GM23248 (cell line): ENCODE measurements at regions not wholly inside any gene's neighbourhood (a gene's known extent, or its start where the extent isn't known, plus 50 kb on each side); places are given as distances from the start of the nearest gene placed in this dataset.
"Not testable (repeated sequence)": the region's sequence is repeated elsewhere in the genome, so short reads cannot be mapped to it uniquely, and the experiment has no call there.

Source experiments
- DNase-seq: peaks from one replicate; pipeline ENCODE4 v3.0.0-alpha.2; 2015
- H2AFZ ChIP-seq: fragments of 200-600 bp; sonication (generic); 2 replicates; pipeline ENCODE4 v1.6.1; 2016; ENCODE audit warnings: antibody characterized with exemption
- H3F3A ChIP-seq: fragments of 200-600 bp; sonication (generic); 2 replicates; pipeline ENCODE4 v1.6.1; 2016; ENCODE audit warnings: mild to moderate bottlenecking, antibody characterized with exemption, mixed run types; ENCODE audit not compliant: insufficient read depth
- H3K27ac ChIP-seq: fragments of 200-600 bp; sonication (generic); 2 replicates; pipeline ENCODE4 v1.5.1; 2016; ENCODE audit warnings: mild to moderate bottlenecking
- H3K27me3 ChIP-seq: fragments of 200-600 bp; sonication (generic); replicated peaks from 2 replicates; pipeline ENCODE4 v1.6.1; 2016; ENCODE audit warnings: mild to moderate bottlenecking; ENCODE audit not compliant: insufficient read depth
- H3K36me3 ChIP-seq: fragments of 200-600 bp; sonication (generic); 2 replicates; pipeline ENCODE4 v1.6.1; 2016; ENCODE audit warnings: low read depth, mild to moderate bottlenecking
- H3K4me1 ChIP-seq: fragments of 200-600 bp; sonication (generic); 2 replicates; pipeline ENCODE4 v1.6.1; 2016; ENCODE audit warnings: mild to moderate bottlenecking; ENCODE audit not compliant: insufficient read depth
- H3K4me2 ChIP-seq: fragments of 200-600 bp; sonication (generic); one replicate; pipeline ENCODE4 v1.6.1; 2016; ENCODE audit warnings: mild to moderate bottlenecking; ENCODE audit not compliant: unreplicated experiment
- H3K4me3 ChIP-seq: fragments of 200-600 bp; sonication (generic); 2 replicates; pipeline ENCODE4 v1.5.1; 2016; ENCODE audit warnings: mild to moderate bottlenecking
- H3K79me2 ChIP-seq: fragments of 200-600 bp; sonication (generic); 2 replicates; pipeline ENCODE4 v1.6.1; 2016; ENCODE audit warnings: mild to moderate bottlenecking; ENCODE audit not compliant: insufficient read depth
- H3K9ac ChIP-seq: fragments of 200-600 bp; sonication (generic); 2 replicates; pipeline ENCODE4 v1.6.1; 2016; ENCODE audit warnings: mild to moderate bottlenecking
- H3K9me2 ChIP-seq: fragments of 200-600 bp; sonication (generic); 2 replicates; pipeline ENCODE4 v1.6.1; 2016; ENCODE audit warnings: mixed run types, mild to moderate bottlenecking, moderate library complexity; ENCODE audit not compliant: insufficient read depth
- H3K9me3 ChIP-seq: fragments of 200-600 bp; sonication (generic); one replicate; pipeline ENCODE4 v1.6.1; 2017; ENCODE audit warnings: low read depth
- H4K20me1 ChIP-seq: fragments of 200-600 bp; sonication (generic); 2 replicates; pipeline ENCODE4 v1.6.0; 2016; ENCODE audit not compliant: insufficient read depth
- EZH2 ChIP-seq: fragments of 200-600 bp; sonication (generic); IDR thresholded peaks from 2 replicates; pipeline ENCODE4 v1.6.1; 2018; ENCODE audit warnings: antibody characterized with exemption, mild to moderate bottlenecking; ENCODE audit not compliant: insufficient read depth, poor library complexity, severe bottlenecking
- EZH2phosphoT487 ChIP-seq: fragments of 200-600 bp; sonication (generic); IDR thresholded peaks from 2 replicates; pipeline ENCODE4 v1.6.1; 2018; ENCODE audit warnings: antibody characterized with exemption, moderate library complexity, mild to moderate bottlenecking, low read depth; ENCODE audit not compliant: insufficient read depth
- WGBS, 2 experiments: methylation state at CpG; one replicate each; pipeline ENCODE4 v1.1.6; 2015 to 2017; ENCODE audit warnings: low lambda C conversion rate in 2 of 2, low coverage in 1 of 2; ENCODE audit errors: missing lambda C conversion rate in 2 of 2; 5-methylcytosine and 5-hydroxymethylcytosine counted together
- in situ Hi-C: fragments of 300-500 bp; cut with MboI; formaldehyde crosslinking; loops from 2 replicates; pipeline ENCODE4 v1.15.0; 2020

DNA sequence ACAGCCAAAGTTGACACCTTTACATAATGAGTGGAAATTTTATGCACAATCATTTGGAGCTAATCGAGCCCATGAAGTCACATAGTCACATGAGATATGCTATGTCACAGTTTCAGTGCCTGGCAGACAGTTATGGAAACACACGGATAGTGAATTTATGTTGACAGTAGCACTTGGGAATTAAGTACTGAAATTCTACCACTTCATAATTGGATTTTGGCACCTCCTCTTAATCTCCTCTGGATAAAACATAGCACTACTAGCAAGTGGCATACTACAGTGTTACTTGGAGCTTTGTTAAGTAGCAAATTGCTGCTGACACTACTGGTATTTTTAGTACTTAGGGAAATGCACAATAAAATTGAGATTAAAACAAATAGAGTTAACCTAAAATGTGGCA is 1679.4 kb downstream of the OTOL1 start:
- Histone ChIP-seq H3K4me2 (no peak overlapping the region), H3K27ac (no peak overlapping the region), H3K9ac (no peak overlapping the region), H3K27me3 (no peaks in the 10 kb centered on the region), H4K20me1 (no peaks in the 10 kb centered on the region), H2AFZ (no peak overlapping the region), H3K79me2 (no peaks in the 10 kb centered on the region), H3K9me2 (no peaks in the 10 kb centered on the region), H3K4me1 (no peaks in the 10 kb centered on the region), H3F3A (no peaks in the 10 kb centered on the region), H3K36me3 (no peaks in the 10 kb centered on the region), H3K4me3 (no peak overlapping the region), H3K9me3 (no peaks in the 10 kb centered on the region)
- 8 to 13% methylated on average over 2 of the region's 2 CpGs for WGBS, 2 experiments
- no peak for TF ChIP-seq EZH2
- TF ChIP-seq EZH2phosphoT487: no peak
- in situ Hi-C loops: no loop called here
- DNase-seq: no peak

DNA sequence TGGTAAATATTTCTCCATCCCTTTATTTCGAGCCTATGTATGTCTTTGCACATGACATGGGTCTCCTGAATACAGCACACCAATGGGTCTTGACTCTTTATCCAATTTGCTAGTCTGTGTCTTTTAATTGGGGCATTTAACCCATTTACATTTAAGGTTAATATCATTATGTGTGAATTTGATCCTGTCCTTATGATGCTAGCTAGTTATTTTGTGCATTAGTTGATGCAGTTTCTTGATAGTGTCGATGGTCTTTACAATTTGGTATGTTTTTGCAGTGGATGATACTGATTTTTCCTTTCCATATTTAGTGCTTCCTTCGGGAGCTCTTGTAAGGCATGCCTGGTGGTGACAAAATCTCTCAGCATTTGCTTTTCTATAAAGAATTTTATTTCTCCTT is 1675.9 kb downstream of the OTOL1 start:
- H4K20me1 ChIP-seq, H3K4me2 ChIP-seq, H3K79me2 ChIP-seq, H3F3A ChIP-seq, DNase-seq, H3K4me1 ChIP-seq, H2AFZ ChIP-seq, H3K36me3 ChIP-seq, H3K9me2 ChIP-seq, H3K9ac ChIP-seq, H3K4me3 ChIP-seq, H3K27ac ChIP-seq, H3K9me3 ChIP-seq, H3K27me3 ChIP-seq, in situ Hi-C loops: not testable (repeated sequence)
- 4 to 7% methylated on average over 3 of the region's 3 CpGs for WGBS, 2 experiments

DNA sequence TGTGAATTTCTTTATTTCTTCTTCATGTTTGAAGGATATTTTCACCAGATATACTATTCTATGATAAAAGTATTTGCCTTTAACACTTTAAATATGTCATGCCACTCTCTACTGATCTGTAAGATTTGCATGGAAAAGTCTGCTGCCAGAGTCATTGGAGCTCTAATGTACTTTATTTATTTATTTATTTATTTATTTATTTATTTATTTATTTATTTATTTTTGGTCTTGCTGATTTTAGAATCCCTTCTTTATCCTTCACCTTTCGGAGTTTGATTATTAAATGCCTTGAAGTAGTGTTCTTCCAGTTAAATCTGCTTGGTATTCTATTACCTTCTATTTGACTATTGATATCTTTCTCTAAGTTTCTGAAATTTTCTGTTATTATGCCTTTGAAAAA is 1669.6 kb downstream of the OTOL1 start:
- no peaks in the 10 kb centered on the region for H3K27me3 ChIP-seq
- no peaks in the 10 kb centered on the region for H3K9me3 ChIP-seq
- no peak for DNase-seq
- H3K27ac ChIP-seq: no peak overlapping the region
- no peaks in the 10 kb centered on the region for H3F3A ChIP-seq
- no peak overlapping the region for H3K9ac ChIP-seq
- H3K4me2 ChIP-seq: no peak overlapping the region
- in situ Hi-C loops: no loop called here
- no peaks in the 10 kb centered on the region for H4K20me1 ChIP-seq
- no peak for TF ChIP-seq EZH2phosphoT487
- no peaks in the 10 kb centered on the region for H3K4me1 ChIP-seq
- H3K9me2 ChIP-seq: no peaks in the 10 kb centered on the region
- no peak overlapping the region for H2AFZ ChIP-seq
- WGBS, 2 experiments: 22 to 29% methylated on average over 1 of the region's 1 CpG
- no peaks in the 10 kb centered on the region for H3K79me2 ChIP-seq
- H3K4me3 ChIP-seq: no peak overlapping the region
- no peaks in the 10 kb centered on the region for H3K36me3 ChIP-seq

GRCh38 chr3:163159306-163159705 is 1662.7 kb downstream of the OTOL1 start:
- no peak overlapping the region for H2AFZ ChIP-seq
- H3K27me3 ChIP-seq: no peaks in the 10 kb centered on the region
- DNase-seq: no peak
- no peaks in the 10 kb centered on the region for H3K9me3 ChIP-seq
- no peaks in the 10 kb centered on the region for H3K79me2 ChIP-seq
- no peak for TF ChIP-seq EZH2
- TF ChIP-seq EZH2phosphoT487: no peak
- no peak overlapping the region for H3K27ac ChIP-seq
- in situ Hi-C loops: no loop called here
- H3K36me3 ChIP-seq: no peaks in the 10 kb centered on the region
- H3F3A ChIP-seq: no peaks in the 10 kb centered on the region
- H4K20me1 ChIP-seq: no peaks in the 10 kb centered on the region
- no peak overlapping the region for H3K9ac ChIP-seq
- H3K4me3 ChIP-seq: no peak overlapping the region
- H3K9me2 ChIP-seq: no peaks in the 10 kb centered on the region
- no peaks in the 10 kb centered on the region for H3K4me1 ChIP-seq
- 2 to 11% methylated on average over 2 of the region's 2 CpGs for WGBS, 2 experiments
- H3K4me2 ChIP-seq: no peak overlapping the region

DNA sequence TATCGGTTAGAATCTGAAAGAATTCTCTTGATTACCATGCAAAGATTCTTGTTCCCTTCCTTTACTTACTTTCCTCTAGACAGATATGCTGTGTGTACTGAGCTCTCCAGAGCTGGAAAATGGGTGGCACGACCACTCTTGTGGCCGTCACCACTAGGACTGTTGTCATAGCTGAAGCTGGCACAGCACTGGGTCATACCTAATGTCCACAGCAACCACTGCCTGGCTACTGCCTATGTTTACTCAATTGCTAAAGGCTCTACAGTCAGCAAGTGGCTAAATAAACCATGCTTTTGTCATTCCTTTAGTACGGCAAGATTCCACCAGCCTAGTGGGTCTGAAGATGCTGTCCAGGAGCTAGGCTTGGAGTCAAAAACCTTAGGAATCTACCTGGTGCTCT is 1643.0 kb downstream of the OTOL1 start:
- H3K4me1 ChIP-seq: no peaks in the 10 kb centered on the region
- in situ Hi-C loops: no loop called here
- DNase-seq: no peak
- H2AFZ ChIP-seq: no peak overlapping the region
- H3K9me3 ChIP-seq: no peaks in the 10 kb centered on the region
- H3K4me3 ChIP-seq: no peak overlapping the region
- H3K27ac ChIP-seq: no peak overlapping the region
- no peak overlapping the region for H3K4me2 ChIP-seq
- H3K9me2 ChIP-seq: no peaks in the 10 kb centered on the region
- H3K9ac ChIP-seq: no peak overlapping the region
- 21 to 26% methylated on average over 4 of the region's 4 CpGs for WGBS, 2 experiments
- no peaks in the 10 kb centered on the region for H3K79me2 ChIP-seq
- no peak for TF ChIP-seq EZH2
- no peak for TF ChIP-seq EZH2phosphoT487
- no peaks in the 10 kb centered on the region for H3F3A ChIP-seq
- H4K20me1 ChIP-seq: no peaks in the 10 kb centered on the region
- no peaks in the 10 kb centered on the region for H3K36me3 ChIP-seq
- H3K27me3 ChIP-seq: no peaks in the 10 kb centered on the region
